NCI-H226 (cell line): ENCODE measurements at regions not wholly inside any gene's neighbourhood (a gene's known extent, or its start where the extent isn't known, plus 50 kb on each side); places are given as distances from the start of the nearest gene placed in this dataset.
"Not testable (repeated sequence)": the region's sequence is repeated elsewhere in the genome, so short reads cannot be mapped to it uniquely, and the experiment has no call there.

ENCODE experiments used
- DNase-seq: peaks from one replicate; pipeline ENCODE4 v3.0.0-alpha.2; 2015

GRCh38 chr21:32823296-32823695 lies 51.7 kb upstream of the PAXBP1 start:
- DNase-seq, result not testable (repeated sequence)

GRCh38 chr21:32824950-32825349 lies 53.4 kb upstream of the PAXBP1 start:
- no peak for DNase-seq

GRCh38 chr21:32826329-32827167 lies 55.0 kb upstream of the PAXBP1 start:
- DNase-seq, result peak; percentile 8

GRCh38 chr21:32828908-32829307 lies 57.4 kb upstream of the PAXBP1 start:
- DNase-seq, result no peak

- DNase-seq, result no peak
These were observed 57.9 kb upstream of the PAXBP1 start for GRCh38 chr21:32829504-32829903.

GRCh38 chr21:32831779-32832178 lies 60.2 kb upstream of the PAXBP1 start:
- DNase-seq, result not testable (repeated sequence)

GRCh38 chr21:32834211-32834915 lies 62.8 kb upstream of the PAXBP1 start:
- no peak for DNase-seq

GRCh38 chr21:32834916-32835235 lies 63.3 kb upstream of the PAXBP1 start:
- no peak for DNase-seq

- no peak for DNase-seq
These were observed 70.6 kb upstream of the PAXBP1 start for GRCh38 chr21:32842146-32842545.

- no peak for DNase-seq
These were observed 72.0 kb upstream of the PAXBP1 start for GRCh38 chr21:32843561-32843960.

- DNase-seq, result no peak
These were observed 72.5 kb upstream of the PAXBP1 start for GRCh38 chr21:32844076-32844475.

- DNase-seq, result peak; percentile 49
These were observed 73.3 kb upstream of the PAXBP1 start for GRCh38 chr21:32844653-32845436.

GRCh38 chr21:32858628-32859027 lies 87.1 kb upstream of the PAXBP1 start:
- no peak for DNase-seq

- DNase-seq, result no peak
These were observed 88.8 kb upstream of the PAXBP1 start for GRCh38 chr21:32860399-32860798.

- no peak for DNase-seq
These were observed 90.3 kb upstream of the PAXBP1 start for GRCh38 chr21:32861866-32862265.

GRCh38 chr21:32867597-32867996 lies 96.0 kb upstream of the PAXBP1 start:
- no peak for DNase-seq

- DNase-seq, result no peak
These were observed 97.3 kb upstream of the PAXBP1 start for GRCh38 chr21:32868631-32869454.

- no peak for DNase-seq
These were observed 97.9 kb upstream of the PAXBP1 start for GRCh38 chr21:32869459-32869858.

- DNase-seq, result no peak
These were observed 104.9 kb upstream of the PAXBP1 start for GRCh38 chr21:32876426-32876825.

GRCh38 chr21:32877888-32878287 lies 106.3 kb upstream of the PAXBP1 start:
- not testable (repeated sequence) for DNase-seq

- DNase-seq, result no peak
These were observed 107.1 kb upstream of the PAXBP1 start for GRCh38 chr21:32878661-32879060.

GRCh38 chr21:32881458-32881857 lies 109.9 kb upstream of the PAXBP1 start:
- no peak for DNase-seq

GRCh38 chr21:32884062-32884461 lies 112.5 kb upstream of the PAXBP1 start:
- DNase-seq, result no peak
